ENCODE measurements at regions not wholly inside any gene's neighbourhood (a gene's known extent, or its start where the extent isn't known, plus 50 kb on each side); places are given as distances from the start of the nearest gene placed in this dataset.

DNA sequence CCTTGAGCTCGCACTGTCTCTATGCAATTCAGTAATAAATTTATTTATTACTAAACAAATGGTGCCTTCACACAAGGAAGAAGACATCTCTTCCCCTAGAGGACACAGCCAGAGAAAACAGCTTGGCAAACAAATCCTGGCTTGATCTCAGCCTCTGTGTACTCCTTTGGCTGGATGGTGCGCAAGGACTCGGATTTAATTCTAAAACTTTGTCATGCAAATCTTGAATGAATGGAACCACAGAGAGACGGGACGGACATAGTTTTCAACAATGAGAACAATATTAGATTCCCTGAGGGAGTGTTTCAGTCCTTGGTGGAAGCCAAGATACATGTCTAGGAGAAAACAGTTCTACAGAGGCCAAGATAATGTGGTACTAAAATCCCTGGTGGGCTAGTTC, 349.5 kb downstream of the NPIPA8 start:
- TF ChIP-seq EZH2phosphoT487 (IDR thresholded peaks at IDR 0.05; ENCODE audit: insufficient read depth, low read depth), result no peak
- no peak for TF ChIP-seq EZH2 (IDR thresholded peaks at IDR 0.05; ENCODE audit: insufficient read depth, poor library complexity, severe bottlenecking)
